ENCODE measurements at regions not wholly inside any gene's neighbourhood (a gene's known extent, or its start where the extent isn't known, plus 50 kb on each side); places are given as distances from the start of the nearest gene placed in this dataset.
A peak's percentile ranks its signal among the peaks of the same experiment; 100 is the strongest.

DNA sequence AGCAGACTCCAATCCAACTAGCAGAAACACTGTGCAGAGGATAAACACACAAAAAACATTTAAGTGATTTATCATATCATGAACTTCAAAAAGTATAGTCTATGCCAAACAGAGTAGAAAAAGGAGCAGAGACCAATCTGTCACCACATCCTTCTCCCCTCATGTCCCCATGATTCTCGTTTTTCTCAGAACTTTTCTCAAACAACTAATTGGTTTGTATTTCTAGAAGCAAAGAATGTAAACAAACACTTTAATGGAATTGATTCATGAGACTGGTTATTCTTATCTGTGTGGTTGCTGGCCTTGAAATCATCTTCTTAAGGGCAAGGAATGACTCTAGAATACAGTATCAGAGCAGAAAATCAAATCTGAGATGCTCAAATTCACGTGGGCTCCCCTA is 294.2 kb upstream of the THBS1 start:
- no peaks in the 10 kb centered on the region for H4K20me1 ChIP-seq (ENCODE audit: insufficient read depth, low read length)
- H2AFZ ChIP-seq (ENCODE audit: low read length) = no peak overlapping the region
- no peak overlapping the region for H3K4me3 ChIP-seq (ENCODE audit: insufficient read depth, low read length)
- peaks cover 59% of the 10 kb centered on the region for H3K4me1 ChIP-seq (ENCODE audit: insufficient read depth, low read length)
- no peaks in the 10 kb centered on the region for H3K27me3 ChIP-seq (ENCODE audit: insufficient read depth, low read length)
- H3K27ac ChIP-seq (ENCODE audit: low read depth, low read length) = peak overlapping the region; percentile 81
- H3K9me3 ChIP-seq (ENCODE audit: low read depth, low read length) = no peaks in the 10 kb centered on the region
- no peak overlapping the region for H3K4me2 ChIP-seq (ENCODE audit: insufficient read depth, low read length)
- no peaks in the 10 kb centered on the region for H3K79me2 ChIP-seq (ENCODE audit: insufficient read depth, low read length)
- TF ChIP-seq, protein P1, sequence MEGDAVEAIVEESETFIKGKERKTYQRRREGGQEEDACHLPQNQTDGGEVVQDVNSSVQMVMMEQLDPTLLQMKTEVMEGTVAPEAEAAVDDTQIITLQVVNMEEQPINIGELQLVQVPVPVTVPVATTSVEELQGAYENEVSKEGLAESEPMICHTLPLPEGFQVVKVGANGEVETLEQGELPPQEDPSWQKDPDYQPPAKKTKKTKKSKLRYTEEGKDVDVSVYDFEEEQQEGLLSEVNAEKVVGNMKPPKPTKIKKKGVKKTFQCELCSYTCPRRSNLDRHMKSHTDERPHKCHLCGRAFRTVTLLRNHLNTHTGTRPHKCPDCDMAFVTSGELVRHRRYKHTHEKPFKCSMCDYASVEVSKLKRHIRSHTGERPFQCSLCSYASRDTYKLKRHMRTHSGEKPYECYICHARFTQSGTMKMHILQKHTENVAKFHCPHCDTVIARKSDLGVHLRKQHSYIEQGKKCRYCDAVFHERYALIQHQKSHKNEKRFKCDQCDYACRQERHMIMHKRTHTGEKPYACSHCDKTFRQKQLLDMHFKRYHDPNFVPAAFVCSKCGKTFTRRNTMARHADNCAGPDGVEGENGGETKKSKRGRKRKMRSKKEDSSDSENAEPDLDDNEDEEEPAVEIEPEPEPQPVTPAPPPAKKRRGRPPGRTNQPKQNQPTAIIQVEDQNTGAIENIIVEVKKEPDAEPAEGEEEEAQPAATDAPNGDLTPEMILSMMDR (IDR thresholded peaks at IDR 0.05; ENCODE audit: extremely low read depth, low read depth, low read length) = no peak
- DNase-seq (ENCODE audit: insufficient read length, low spot score, missing footprints) = no peak
- no peaks in the 10 kb centered on the region for H3K36me3 ChIP-seq (ENCODE audit: insufficient read depth, low read length)

DNA sequence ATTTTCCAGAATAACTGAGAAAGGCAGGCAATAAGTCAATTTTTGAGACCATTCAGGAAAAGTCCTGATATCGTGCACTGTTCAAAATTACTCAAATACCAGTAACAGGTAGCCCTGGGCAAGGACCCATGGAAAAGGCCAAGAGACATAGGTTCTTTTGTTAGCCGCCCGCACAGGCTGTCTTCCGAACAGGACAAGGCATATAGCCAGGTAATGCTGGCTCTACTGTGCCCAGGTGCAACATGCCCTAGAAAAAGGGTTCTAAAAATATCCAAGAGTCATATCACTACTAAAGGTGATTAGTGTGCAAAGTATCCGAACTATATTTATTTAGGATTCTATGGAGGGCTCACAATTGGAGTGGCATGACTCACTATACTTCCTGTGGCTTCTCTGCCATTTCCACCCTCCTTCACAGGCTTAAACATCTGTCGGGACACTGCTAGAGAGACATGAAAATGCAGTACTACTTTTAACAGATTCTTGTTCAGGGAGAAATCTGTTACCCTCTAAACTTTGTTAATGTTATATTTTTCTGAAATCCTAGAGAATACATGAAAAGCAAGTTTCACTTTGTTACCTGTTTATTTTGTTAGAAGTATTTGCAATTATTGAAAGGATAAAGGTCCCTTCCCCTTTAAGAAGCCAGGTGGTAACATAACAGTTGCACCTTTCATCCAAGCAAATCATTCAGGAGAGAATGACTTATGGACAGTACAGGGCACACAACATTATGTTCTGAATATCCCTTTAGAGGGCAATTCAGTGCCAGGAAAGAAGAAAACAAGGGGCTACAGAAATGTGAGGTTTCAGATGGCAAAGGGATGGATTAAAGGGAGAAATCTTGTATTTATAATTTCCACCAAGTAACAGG is 293.3 kb upstream of the THBS1 start:
- Histone ChIP-seq H3K9me3 (ENCODE audit: low read depth, low read length) (no peaks in the 10 kb centered on the region), H3K4me3 (ENCODE audit: insufficient read depth, low read length) (no peak overlapping the region), H4K20me1 (ENCODE audit: insufficient read depth, low read length) (no peaks in the 10 kb centered on the region), H3K4me1 (ENCODE audit: insufficient read depth, low read length) (peaks cover 58% of the 10 kb centered on the region), H3K4me2 (ENCODE audit: insufficient read depth, low read length) (peak overlapping the region; percentile 53), H2AFZ (ENCODE audit: low read length) (no peak overlapping the region), H3K27ac (ENCODE audit: low read depth, low read length) (peak overlapping the region; percentile 81), H3K79me2 (ENCODE audit: insufficient read depth, low read length) (no peaks in the 10 kb centered on the region), H3K27me3 (ENCODE audit: insufficient read depth, low read length) (no peaks in the 10 kb centered on the region), H3K36me3 (ENCODE audit: insufficient read depth, low read length) (no peaks in the 10 kb centered on the region)
- TF ChIP-seq, protein P1 (IDR thresholded peaks at IDR 0.05; ENCODE audit: extremely low read depth, low read depth, low read length) = no peak
- DNase-seq (ENCODE audit: insufficient read length, low spot score, missing footprints) = no peak

DNA sequence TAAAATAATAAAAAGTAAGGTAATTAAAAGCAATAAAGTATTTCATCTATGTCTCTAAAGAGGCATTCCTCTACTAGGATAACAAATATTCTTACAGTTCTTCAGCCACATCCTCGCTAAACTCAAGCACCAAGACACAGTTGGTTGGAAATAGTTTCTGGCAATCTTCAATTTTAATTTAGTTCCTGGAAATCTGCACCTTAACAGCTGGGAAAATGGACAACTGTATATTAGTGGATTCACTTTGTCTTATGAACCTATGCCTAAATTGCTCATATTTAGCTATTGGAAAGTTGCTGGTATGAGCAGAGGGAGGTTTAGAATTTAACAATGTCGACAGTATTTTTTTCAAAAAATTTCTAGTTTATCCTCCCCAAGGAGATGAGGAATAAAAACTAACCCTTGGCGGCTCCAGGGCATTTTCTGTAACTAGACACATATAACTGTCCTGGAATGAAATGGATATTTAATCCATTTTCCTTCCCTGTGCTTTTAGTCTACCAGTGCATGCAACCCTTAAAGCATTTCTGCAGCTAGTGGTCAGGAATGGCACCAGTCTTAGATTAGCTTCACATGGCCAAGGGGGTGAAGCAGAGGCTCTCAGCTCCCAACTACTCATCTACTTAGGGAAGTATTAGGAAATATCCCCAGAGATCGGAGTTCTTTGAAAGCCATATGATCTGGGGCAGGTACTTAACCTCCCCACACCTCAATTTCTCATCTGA is 290.0 kb upstream of the THBS1 start:
- Histone ChIP-seq H3K27ac (ENCODE audit: low read depth, low read length) (no peak overlapping the region), H3K4me2 (ENCODE audit: insufficient read depth, low read length) (no peak overlapping the region)

More for the DNA sequence above, 290.0 kb upstream of the THBS1 start:
- no peaks in the 10 kb centered on the region for H4K20me1 ChIP-seq (ENCODE audit: insufficient read depth, low read length)
- H3K4me3 ChIP-seq (ENCODE audit: insufficient read depth, low read length) = no peak overlapping the region
- no peaks in the 10 kb centered on the region for H3K9me3 ChIP-seq (ENCODE audit: low read depth, low read length)
- H3K79me2 ChIP-seq (ENCODE audit: insufficient read depth, low read length) = no peaks in the 10 kb centered on the region
- no peaks in the 10 kb centered on the region for H3K27me3 ChIP-seq (ENCODE audit: insufficient read depth, low read length)
- H2AFZ ChIP-seq (ENCODE audit: low read length) = no peak overlapping the region
- DNase-seq (ENCODE audit: insufficient read length, low spot score, missing footprints) = no peak
- TF ChIP-seq, protein P1 (IDR thresholded peaks at IDR 0.05; ENCODE audit: extremely low read depth, low read depth, low read length) = no peak
- H3K4me1 ChIP-seq (ENCODE audit: insufficient read depth, low read length) = peaks cover 25% of the 10 kb centered on the region
- H3K36me3 ChIP-seq (ENCODE audit: insufficient read depth, low read length) = no peaks in the 10 kb centered on the region

All from osteoblast (primary cell).